ENCODE measurements at regions not wholly inside any gene's neighbourhood (a gene's known extent, or its start where the extent isn't known, plus 50 kb on each side); places are given as distances from the start of the nearest gene placed in this dataset.

DNA sequence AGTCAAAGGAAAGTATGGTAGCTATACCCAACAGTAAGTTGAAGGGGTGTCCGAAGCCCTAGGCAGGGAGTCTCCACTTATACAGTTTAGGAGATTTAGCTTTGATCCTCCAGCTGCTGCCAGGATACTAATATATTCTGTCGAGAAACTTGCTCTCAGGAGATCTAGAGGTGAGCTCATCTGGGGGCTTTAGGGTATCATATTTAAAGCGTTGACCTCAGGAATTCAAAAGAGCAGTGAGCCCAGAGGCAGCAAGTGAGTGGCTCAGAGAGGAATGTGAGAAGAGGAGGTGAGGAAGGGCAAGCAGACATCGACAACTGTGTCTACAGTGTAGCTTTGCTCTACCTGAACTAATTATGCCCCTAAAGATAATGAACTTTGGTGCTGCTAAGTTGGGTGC lies 245.1 kb upstream of the LRTM1 start:
- no peak for DNase-seq

DNA sequence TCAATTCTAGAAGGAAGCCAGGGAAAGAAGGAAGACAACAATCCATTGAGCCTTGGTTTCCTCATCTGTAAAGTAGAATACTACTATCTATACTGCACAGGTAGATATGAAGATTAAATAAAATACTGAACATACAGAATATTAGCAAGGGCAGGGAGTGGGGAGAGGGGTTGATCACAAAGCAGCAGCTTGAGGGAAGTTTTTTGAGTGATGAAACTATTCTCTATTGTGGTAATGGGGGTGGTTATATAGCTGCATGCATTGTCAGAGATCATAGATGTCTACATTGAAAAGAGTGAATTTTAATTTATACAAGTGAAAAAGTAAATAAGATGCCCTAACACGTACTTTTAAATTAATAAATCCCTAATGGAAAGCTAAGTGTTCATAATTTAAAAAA lies 242.6 kb upstream of the LRTM1 start:
- no peak for DNase-seq

DNA sequence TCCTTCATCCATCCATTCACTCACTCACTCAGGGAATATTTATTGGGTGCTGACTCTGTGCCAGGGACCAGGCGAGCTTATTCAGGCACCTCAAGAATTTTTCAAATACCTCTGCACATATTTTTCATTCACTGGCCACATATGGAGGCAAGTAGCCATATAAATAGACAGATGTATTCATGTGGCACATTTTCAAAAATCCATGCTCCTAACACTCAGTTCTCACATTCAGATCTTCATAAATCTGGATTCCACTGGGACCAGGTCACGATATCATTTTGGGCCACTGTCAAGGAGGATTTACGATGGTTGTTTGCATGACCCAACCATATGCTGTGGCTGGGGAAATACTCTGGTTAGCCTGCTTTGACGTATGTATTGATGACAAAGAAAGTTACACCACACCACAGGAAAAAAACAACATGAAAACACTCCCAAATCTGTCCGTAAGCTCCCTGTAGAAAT lies 241.8 kb upstream of the LRTM1 start:
- DNase-seq, result no peak

DNA sequence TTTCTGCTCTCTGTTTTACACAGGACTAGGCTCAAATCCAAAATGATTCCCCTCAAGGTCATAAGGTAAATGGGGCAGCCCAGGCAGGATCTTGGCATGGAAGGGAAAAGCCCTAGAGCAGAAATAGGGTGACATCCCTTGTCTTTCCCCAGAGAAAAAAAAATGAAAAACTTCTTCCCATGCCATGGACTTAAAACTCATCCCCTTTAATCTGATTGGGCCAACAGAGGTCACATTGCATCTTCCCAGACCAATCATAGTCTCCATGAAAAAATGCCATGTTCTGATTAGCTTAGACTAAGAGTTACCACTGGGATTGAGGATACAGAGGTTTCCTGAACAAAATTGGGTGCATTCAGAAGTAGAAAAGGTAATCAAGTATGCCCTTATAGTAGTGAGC lies 241.3 kb upstream of the LRTM1 start:
- DNase-seq, result no peak

DNA sequence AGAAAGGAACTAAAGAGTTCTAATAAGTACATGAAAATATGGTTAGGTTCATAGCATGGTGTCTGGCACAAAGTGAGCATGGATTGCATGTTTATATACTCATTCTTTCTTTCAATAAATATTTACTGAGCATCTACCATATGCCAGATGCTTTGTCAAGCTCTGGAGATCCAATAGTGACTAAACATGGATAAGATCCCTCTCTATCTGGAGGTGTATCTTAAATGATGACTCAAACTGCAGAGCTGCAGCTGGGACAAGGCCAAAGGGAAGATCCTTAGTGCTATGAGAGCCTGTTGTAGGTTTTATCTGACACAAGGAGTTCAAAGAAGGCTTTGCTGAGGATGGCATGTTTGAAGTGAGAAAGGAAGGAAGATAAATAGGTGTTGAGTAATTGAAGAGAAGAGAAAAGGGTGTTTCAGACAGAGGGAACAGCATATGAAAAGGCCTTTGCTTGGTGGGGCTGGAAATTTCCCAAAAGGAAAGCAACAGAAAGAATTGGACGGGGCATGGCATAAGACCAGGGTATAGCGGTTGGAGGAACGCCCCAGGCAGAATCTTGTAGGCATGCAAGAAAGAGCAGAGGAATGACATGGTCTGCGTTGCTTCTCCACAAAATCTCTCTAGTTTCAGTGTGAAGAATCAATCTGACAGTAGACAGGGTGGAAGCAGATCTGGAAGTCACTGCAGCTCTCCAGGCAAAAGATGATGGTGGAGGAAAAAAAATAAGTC lies 239.9 kb upstream of the LRTM1 start:
- no peak for DNase-seq

DNA sequence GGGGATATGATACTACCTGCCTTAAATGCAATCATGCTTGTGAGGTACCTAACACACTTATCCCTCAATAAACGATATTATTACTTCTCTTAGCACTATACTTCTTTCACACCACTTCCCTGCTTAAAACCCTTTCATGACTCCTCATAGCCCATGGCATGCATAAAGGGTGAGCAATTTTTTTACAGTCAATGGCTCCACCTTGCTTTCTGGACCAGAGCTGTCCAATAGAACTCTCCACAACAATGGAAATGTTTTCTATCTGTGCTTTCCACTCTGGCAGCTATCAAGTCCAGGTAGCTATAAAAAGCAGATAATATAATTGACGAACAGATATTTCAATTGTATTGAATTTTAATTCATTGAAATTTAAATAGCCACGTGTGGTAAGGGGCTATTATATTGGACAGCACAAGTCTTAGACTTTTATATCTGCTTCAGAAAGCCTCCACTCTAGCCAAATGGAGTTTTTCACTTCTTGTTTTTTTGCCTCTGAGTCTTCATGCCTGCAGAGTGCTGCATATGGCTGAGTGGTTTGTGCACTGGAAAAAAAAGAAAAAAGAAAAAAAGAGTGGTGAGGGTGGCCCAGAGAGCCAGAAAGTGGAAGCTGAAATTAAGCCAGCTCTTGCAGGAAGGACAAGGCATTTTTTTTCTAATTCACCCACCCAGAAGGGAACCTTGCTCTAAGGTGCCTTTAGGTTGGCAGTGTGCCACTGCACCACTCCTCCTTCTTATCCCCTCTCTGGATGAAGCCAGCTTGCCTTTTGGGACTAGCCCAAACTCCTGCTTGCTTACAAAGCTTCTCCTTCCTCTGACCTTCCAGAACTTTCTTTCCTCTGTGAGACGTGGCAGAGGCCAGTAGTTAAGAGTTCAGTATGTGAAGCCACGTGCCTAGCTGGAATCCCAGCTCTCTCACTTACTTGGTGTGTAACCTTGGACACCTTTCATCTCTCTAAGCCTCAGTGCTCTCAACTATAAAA lies 239.0 kb upstream of the LRTM1 start:
- DNase-seq, result no peak

DNA sequence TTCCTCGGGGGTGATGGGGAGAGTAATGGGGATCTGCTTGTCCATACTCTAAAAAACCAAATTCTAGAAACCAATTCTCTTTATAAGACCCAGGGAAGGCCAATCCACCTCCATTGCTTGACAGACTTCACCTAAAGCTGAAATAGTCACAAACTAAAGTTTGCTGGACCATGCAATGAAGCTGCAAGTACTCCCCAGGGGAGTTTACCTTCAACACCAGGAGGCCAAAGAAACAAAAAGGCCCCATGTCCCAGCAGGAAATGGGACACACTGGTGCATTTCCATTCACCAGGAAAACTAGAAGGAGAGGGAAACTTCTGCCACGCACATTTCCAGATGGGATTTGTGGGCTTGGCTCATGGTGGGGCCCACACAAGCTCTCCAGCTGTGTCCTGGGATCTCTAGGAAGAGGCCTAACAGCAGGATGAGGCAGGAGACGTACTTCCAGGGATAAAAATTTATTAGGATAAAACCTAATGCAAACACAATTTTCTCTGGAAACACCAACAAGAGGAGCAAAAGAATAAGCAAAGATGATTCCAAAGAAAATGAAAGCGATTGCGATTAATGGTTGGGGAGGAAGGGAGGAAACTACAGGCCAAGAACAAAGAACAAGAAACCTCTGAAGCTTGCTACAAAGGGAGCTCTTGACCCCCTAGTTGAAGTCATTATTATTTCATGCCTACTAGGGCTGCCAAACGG lies 238.0 kb upstream of the LRTM1 start:
- DNase-seq, result no peak

DNA sequence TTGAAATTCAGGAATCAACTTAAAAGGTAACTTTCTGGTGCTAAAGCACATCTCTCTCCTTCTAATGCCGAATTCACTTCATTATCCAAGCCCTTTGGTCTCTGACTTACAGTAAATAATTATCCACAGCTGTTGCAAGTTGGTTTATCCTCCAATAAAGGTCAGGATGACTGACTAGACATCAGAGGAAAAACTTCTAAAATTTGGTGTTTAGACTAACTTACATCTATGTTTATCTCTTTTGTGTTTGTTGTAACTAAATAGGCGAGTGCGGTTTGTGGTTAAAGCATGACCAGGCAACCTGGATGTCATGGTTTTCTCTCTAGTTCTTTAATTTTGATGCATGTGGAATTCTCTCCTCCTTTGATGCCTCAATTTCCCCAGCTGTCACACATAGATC lies 237.4 kb upstream of the LRTM1 start:
- DNase-seq, result no peak

DNA sequence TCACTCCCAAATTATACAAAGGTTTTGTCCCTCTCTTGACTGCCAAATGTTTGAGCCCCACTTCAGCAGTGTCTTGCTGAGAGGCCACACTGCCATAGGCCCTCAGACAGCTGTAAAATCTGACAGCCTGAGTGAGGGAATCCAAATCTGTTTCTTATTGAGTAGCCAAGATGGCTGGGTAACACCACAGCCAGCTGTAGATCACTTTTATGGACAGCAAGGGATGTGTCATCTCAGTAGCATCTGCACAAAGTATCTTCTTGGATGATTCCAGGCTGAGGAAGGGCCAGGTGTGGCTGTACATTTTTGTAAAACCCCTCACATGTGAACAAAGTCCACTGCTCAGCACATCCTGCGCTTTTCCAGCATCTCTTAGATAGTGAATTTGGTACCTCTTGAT lies 237.0 kb upstream of the LRTM1 start:
- no peak for DNase-seq

DNA sequence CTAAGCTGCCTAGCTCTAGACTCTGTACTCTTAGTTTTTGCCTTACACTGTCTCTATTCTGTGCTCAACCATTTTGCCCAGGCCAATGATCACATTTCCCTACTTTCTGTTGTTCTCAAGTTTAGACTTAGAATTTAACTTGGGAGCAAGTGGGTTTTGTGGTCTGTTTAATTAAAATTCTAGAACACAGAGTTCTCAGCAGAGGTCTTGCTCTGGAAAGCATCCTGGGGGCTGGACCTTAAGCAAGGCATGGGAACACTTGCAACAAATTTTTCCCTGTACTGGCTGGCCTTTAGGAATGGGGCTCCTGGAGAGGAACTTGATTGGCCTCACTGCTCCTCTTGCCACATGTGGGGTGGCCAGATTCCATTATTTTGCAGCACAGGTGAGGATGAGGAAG lies 236.3 kb upstream of the LRTM1 start:
- DNase-seq, result no peak

DNA sequence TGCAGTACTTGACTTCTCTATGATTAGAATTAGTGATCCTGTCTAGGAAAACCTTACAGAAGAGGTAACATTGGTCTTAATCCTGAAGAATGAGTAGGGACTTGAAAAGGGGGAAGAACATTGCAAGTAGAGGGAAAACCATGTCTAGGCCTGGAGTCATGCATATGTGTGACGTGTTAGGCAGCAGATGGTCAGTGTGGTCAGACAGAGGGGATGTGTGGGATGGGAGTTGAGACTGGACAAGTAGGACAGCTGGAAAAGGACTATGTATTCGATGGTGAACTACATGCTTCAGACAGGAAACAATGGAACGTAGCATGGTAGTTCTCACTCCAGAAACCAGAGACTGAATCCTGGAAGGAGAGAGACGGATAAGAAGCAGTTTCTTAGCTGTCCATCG lies 235.6 kb upstream of the LRTM1 start:
- DNase-seq, result no peak

DNA sequence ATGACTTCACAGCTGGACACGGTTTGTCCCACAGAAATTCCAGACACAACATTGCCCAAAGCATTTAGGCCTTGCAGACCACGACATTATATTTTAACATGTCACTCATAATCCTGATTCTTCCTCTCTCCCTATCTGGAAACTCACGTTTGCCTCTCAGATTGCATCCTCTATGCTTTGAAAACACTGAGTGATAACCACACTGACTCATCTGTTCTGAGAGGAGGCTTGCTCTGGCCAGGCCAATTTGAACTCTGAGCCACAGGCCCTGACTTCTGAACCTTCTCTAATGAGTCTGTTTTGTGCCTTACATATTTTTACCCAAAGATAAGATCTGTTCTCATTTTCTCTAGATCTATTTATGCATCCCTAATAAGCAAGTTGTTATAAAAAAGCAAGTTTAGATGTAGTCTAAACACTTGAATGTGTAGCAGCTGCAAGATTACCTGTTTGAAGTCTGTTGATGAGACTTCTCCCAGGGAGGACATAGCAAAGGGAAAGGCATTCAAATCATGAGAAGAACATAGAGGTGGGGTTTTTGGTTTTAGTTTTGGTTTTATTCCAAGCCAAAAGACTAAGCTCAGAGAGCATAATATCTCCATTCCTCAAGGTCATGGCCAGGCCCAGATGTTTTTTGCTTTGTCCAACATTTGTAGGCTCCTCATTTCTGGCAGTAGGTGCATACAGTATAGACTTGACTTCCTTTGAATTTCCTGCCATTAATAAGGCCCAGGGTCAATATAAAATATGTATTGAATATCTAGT lies 234.4 kb upstream of the LRTM1 start:
- no peak for DNase-seq

DNA sequence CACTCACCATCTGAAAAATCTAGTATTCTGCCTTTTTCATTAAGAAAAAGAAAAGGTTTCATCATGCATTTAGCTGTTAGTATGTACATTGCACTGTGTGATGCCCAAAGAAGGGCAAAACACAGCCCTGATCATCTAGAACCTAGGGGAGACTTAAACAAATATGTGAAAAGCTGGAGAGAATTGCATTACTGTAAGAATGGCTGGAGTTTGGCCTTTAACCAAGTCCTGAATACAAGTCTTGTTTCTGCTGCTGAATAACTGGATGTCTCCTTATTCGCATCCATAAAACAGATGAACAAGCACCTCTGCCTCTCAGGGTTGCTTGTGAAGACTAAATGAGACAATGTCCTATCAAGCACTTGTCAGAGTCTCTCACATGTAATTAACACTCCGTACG lies 233.4 kb upstream of the LRTM1 start:
- DNase-seq, result no peak

DNA sequence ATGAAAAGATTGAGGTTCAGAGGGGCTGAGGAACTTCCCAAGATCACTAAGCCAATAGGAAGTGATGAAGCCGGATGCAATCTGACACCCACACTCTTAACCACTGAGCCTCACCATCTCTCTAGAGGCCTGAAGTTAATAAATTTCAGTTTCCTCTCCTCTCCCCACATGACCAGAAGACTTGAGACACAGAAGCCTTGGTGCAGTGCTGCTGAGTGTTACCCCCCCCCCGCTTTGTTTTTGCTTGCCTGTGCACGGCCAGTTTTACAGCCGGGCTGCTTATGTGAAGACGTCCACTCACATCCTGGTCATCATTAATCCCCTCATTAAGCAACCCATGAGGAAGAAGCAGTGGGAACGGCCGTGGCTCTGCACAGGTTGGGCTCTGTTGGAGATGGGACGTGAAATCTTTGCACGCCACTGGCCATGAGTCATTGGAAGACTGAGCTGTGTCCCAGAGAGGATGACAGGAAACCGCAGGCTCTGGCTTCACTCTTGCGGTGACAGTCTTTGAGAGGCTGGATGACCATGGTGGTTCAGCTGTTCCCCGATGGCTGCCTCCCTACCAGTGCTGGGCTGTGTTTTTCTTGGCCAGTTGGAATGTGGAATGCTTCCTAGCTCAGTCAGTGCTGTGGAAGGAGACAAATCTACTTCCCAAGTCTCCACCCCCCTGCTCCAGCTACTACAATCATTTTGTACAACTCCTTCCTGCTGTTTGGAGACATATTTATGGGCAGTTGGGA lies 232.6 kb upstream of the LRTM1 start:
- no peak for DNase-seq

DNA sequence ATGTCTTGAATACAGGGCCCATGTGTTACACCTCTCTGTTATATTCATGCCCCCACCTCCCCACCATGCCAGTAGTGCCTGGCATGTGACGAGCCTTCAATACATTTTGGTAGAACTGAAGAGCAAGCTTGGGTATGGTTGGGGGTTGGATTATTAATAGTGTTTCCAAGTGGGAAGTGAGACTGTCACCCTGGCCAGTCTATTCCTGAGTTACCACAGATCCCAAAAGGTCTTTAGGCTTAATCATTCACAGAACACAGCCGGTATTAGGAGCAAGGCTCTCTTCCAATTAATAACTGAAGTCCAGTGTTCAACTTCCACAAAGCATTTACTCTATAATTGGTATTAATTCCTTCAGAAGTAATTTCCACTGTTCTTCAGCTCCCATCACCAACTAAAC lies 231.9 kb upstream of the LRTM1 start:
- no peak for DNase-seq

DNA sequence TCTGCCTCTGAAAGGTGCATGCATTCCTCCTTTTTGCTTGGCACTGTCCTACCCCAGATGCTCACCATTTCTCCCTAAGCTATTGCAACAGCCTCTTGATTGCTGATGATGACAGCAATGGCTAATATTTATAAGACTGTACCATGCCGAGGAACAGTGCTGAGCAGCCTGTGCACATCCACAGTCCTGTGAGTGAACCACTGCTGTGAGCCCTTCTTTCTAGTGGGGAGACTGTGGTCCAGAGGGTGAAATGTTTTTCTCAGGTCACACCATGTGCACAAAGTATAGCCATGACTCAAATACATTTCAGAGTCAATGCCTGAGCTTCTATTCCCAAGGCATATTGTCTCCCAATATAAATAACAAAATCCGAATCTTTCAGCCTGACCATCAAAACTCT lies 231.2 kb upstream of the LRTM1 start:
- DNase-seq, result no peak

DNA sequence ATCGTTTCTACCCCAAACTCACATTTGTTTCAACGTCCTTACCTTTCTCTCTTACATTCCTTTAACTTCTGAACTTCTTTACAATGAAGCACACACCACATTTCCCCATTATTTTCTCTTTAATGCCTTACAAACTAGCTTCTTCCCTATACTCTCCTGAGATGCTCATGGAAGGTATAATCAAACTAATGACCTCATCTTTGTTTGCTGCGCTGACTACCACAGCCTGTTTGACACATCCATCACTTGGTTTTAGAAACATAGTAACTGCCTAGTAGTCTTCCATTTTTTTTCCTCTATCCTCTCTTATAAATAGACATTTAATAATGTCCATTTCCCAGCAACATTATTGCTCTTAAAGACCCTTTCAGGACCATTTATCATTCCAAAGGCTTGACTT lies 230.5 kb upstream of the LRTM1 start:
- no peak for DNase-seq

DNA sequence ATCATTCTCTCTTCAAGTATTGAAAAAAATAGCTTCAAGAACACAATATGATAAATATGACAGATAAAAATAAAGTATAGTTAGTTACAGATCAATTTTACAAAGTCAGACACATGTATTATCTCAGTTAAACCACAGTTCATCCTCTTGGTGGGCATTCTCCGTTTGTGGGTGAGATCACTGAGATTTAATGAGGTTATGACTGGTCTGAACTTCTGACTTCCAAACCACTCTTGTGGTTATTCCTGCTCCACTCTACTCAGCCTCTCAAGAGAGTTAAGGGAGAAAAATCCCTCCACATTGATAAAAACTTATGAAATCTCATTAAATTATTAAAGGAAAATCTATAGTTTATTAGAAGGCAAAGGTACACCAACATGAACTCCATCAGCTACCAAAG lies 229.9 kb upstream of the LRTM1 start:
- DNase-seq, result no peak

DNA sequence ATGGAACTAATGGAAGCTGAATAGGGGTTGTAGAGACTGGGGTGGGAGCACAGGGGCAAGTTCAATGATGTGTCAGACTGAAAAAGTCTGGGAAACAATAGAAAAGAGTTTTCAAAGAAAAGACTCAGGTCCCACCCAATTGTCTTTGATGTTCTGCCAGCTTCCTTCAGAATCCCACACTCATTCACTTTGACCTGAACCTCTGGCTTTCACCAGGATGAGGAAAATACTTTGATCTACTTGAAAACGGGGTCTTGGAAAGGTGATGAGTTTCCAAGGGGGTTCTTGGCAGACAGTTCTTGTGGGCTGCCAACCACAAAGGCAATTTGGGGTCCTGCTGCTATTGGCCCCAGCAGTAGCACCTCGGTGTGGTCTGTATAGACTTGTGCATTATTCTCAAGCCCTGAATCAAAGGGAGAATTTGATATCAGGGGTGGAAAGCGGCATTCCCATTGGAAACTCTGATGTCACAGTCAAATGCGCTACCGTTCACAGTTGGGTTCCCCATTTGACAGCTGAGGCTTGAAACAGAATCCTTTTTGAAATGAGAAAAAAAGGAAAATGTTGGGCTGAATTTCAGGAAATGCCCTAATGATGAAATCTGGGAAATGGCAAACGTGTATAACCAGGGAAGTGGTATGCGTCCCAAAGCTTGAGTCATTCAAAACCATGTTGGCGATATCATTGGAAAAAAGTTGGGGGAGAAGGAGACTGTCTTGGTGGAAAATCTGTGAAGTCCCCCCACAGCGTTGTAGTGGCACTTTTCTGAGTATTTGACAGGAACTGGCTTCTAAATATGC lies 229.2 kb upstream of the LRTM1 start:
- no peak for DNase-seq

DNA sequence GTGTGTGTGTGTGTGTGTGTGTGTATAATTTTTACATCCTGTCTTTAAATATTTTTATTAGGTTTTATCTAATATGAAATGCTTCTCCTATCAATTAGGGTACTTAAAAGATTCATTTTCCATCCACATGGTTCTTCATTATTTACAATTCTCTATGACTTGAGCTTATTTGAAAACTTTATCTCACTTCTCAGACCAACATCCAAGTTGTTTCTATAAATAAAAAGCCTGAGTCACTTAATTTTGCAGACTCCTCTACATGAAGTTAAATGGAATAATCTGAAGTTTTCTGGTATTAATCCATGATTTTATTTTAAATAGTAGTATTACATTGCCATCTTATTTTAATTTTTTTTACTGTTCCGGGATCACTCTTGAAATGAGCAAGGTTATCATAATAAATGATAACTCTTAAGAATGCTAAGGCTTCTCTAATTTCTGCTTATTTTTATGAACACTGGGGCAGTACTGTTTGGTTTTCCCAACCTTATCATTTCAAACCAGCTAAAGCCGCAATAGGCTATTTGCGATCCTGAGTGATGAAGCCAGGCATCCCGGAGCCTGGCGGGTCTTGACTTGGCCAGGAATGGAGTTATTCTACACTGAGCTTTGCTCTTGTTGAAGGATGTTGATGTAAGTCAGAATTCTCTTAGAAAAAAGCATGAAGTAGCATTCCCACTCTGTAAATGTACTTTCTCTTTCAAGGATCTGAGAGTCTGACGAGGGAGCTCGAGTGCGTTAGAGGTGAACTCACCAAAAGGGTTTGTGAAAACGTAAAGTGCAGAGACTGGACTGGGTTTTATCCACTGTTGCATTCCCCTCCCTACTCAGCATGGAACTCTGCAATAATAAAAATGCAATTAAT lies 220.2 kb upstream of the LRTM1 start:
- no peak for DNase-seq
